Erythroblast (primary cell): ENCODE measurements at regions not wholly inside any gene's neighbourhood (a gene's known extent, or its start where the extent isn't known, plus 50 kb on each side); places are given as distances from the start of the nearest gene placed in this dataset.
"Not testable (repeated sequence)": the region's sequence is repeated elsewhere in the genome, so short reads cannot be mapped to it uniquely, and the experiment has no call there.

ENCODE experiments used
- GATA1 ChIP-seq: IDR thresholded peaks from 2 replicates; pipeline ENCODE4 v1.6.1; 2011; ENCODE audit warnings: low read depth, mild to moderate bottlenecking, control low read depth, low read length, moderate library complexity
- POLR2A ChIP-seq: IDR thresholded peaks from 2 replicates; pipeline ENCODE4 v1.6.1; 2011; ENCODE audit warnings: mild to moderate bottlenecking, low read length

GRCh38 chr5:87199704-87200103, 68.0 kb upstream of the RASA1 start:
- not testable (repeated sequence) for TF ChIP-seq POLR2A, GATA1
